Mesendoderm (in vitro differentiated cells): ENCODE measurements at regions not wholly inside any gene's neighbourhood (a gene's known extent, or its start where the extent isn't known, plus 50 kb on each side); places are given as distances from the start of the nearest gene placed in this dataset.
"Not testable (repeated sequence)": the region's sequence is repeated elsewhere in the genome, so short reads cannot be mapped to it uniquely, and the experiment has no call there.

Source experiments
- DNase-seq: peaks from one replicate; pipeline ENCODE4 v3.0.0; 2013
- H2AK5ac ChIP-seq: 2 replicates; pipeline ENCODE4 v1.6.1; 2013; ENCODE audit warnings: low read length, inconsistent platforms
- H2BK120ac ChIP-seq: 2 replicates; pipeline ENCODE4 v1.6.1; 2013; ENCODE audit warnings: low read depth, mild to moderate bottlenecking, low read length, moderate library complexity, mixed read lengths
- H2BK15ac ChIP-seq: replicated peaks from 2 replicates; pipeline ENCODE4 v1.6.1; 2013; ENCODE audit warnings: low read depth, mild to moderate bottlenecking, moderate library complexity
- H2BK5ac ChIP-seq: 2 replicates; pipeline ENCODE4 v1.6.1; 2013; ENCODE audit warnings: low read length, inconsistent platforms
- H3K18ac ChIP-seq: 2 replicates; pipeline ENCODE4 v1.6.1; 2013; ENCODE audit warnings: mild to moderate bottlenecking, low read length, mixed read lengths
- H3K23ac ChIP-seq: one replicate; pipeline ENCODE4 v1.6.1; 2013; ENCODE audit warnings: low read length
- H3K27ac ChIP-seq: 2 replicates; pipeline ENCODE4 v1.5.1; 2013; ENCODE audit warnings: low read depth, mild to moderate bottlenecking, inconsistent platforms, low read length, moderate library complexity
- H3K27me3 ChIP-seq: 2 replicates; pipeline ENCODE4 v1.6.1; 2013; ENCODE audit warnings: low read length, control low read depth, mild to moderate bottlenecking, inconsistent platforms; ENCODE audit not compliant: insufficient read depth, poor library complexity
- H3K36me3 ChIP-seq: 2 replicates; pipeline ENCODE4 v1.6.1; 2013; ENCODE audit warnings: low read length, inconsistent platforms; ENCODE audit not compliant: control insufficient read depth, insufficient read depth
- H3K4ac ChIP-seq: one replicate; pipeline ENCODE4 v1.6.1; 2013; ENCODE audit warnings: low read depth, mild to moderate bottlenecking, low read length, moderate library complexity
- H3K4me1 ChIP-seq: 2 replicates; pipeline ENCODE4 v1.6.1; 2013; ENCODE audit warnings: low read depth, low read length, inconsistent platforms; ENCODE audit not compliant: control insufficient read depth
- H3K4me2 ChIP-seq: 2 replicates; pipeline ENCODE4 v1.6.1; 2013; ENCODE audit warnings: low read length
- H3K4me3 ChIP-seq: 2 replicates; pipeline ENCODE4 v1.5.1; 2013; ENCODE audit warnings: mild to moderate bottlenecking, low read length
- H3K56ac ChIP-seq: one replicate; pipeline ENCODE4 v1.6.1; 2013; ENCODE audit warnings: low read length
- H3K79me1 ChIP-seq: 2 replicates; pipeline ENCODE4 v1.6.1; 2013; ENCODE audit warnings: low read length, inconsistent platforms
- H3K79me2 ChIP-seq: 2 replicates; pipeline ENCODE4 v1.6.1; 2013; ENCODE audit warnings: mild to moderate bottlenecking, low read length; ENCODE audit not compliant: control insufficient read depth, insufficient read depth
- H3K9ac ChIP-seq: 2 replicates; pipeline ENCODE4 v1.6.1; 2013; ENCODE audit warnings: low read length, inconsistent platforms
- H4K5ac ChIP-seq: one replicate; pipeline ENCODE4 v1.6.1; 2013; ENCODE audit warnings: low read length
- H4K8ac ChIP-seq: one replicate; pipeline ENCODE4 v1.6.1; 2013; ENCODE audit warnings: low read depth, mild to moderate bottlenecking, control low read depth, low read length, moderate library complexity
- WGBS: extraction: QIAGEN DNeasy Blood & Tissue Kit; methylation state at CpG from one replicate; pipeline ENCODE4 v1.1.7; 2013; ENCODE audit warnings: low lambda C conversion rate, missing lambda C conversion rate; ENCODE audit not compliant: insufficient coverage; ENCODE audit errors: extremely low coverage; 5-methylcytosine and 5-hydroxymethylcytosine counted together

GRCh38 chr7:9919-10318 lies 182.5 kb upstream of the FAM20C start:
- H3K18ac ChIP-seq, H2BK120ac ChIP-seq, H2BK15ac ChIP-seq, H4K5ac ChIP-seq, H2AK5ac ChIP-seq, H4K8ac ChIP-seq, H3K4me3 ChIP-seq, H3K4me1 ChIP-seq, H3K56ac ChIP-seq, H3K4me2 ChIP-seq, H3K27me3 ChIP-seq, H3K23ac ChIP-seq, DNase-seq, H3K79me2 ChIP-seq, H3K79me1 ChIP-seq, H3K4ac ChIP-seq, H3K27ac ChIP-seq, H2BK5ac ChIP-seq, H3K36me3 ChIP-seq, H3K9ac ChIP-seq: not testable (repeated sequence)
- WGBS, result no CpG with 5 or more reads among the region's 1 CpG

GRCh38 chr7:32565-33280 lies 159.6 kb upstream of the FAM20C start:
- H3K18ac ChIP-seq, H3K56ac ChIP-seq, H3K4me2 ChIP-seq, H3K4me1 ChIP-seq, H3K27me3 ChIP-seq, H2BK15ac ChIP-seq, H3K36me3 ChIP-seq, H4K8ac ChIP-seq, H4K5ac ChIP-seq, H3K79me2 ChIP-seq, DNase-seq, H3K27ac ChIP-seq, H3K4ac ChIP-seq, H3K23ac ChIP-seq, H3K9ac ChIP-seq, H3K4me3 ChIP-seq, H3K79me1 ChIP-seq, H2AK5ac ChIP-seq, H2BK5ac ChIP-seq, H2BK120ac ChIP-seq: not testable (repeated sequence)
- no CpG with 5 or more reads among the region's 20 CpGs for WGBS

GRCh38 chr7:35121-35541 lies 157.2 kb upstream of the FAM20C start:
- not testable (repeated sequence) for H3K4me2 ChIP-seq, H2AK5ac ChIP-seq, H4K5ac ChIP-seq, H2BK120ac ChIP-seq, H3K79me2 ChIP-seq, H3K27ac ChIP-seq, H3K27me3 ChIP-seq, H3K9ac ChIP-seq, H2BK5ac ChIP-seq, H4K8ac ChIP-seq, H3K4me1 ChIP-seq, H2BK15ac ChIP-seq, H3K23ac ChIP-seq, H3K36me3 ChIP-seq, H3K4me3 ChIP-seq, H3K79me1 ChIP-seq, H3K4ac ChIP-seq
- Histone ChIP-seq H3K18ac (peak overlapping the region; percentile 30), H3K56ac (peak overlapping the region; percentile 60)
- peak; percentile 54 for DNase-seq
- WGBS, result no CpG with 5 or more reads among the region's 9 CpGs

GRCh38 chr7:36539-36938 lies 155.8 kb upstream of the FAM20C start:
- not testable (repeated sequence) for H4K8ac ChIP-seq, H2BK5ac ChIP-seq, H2BK120ac ChIP-seq, H3K36me3 ChIP-seq, H3K18ac ChIP-seq, H3K79me2 ChIP-seq, H2AK5ac ChIP-seq, H3K27me3 ChIP-seq, H3K4me2 ChIP-seq, H3K9ac ChIP-seq, H3K23ac ChIP-seq, H3K4me1 ChIP-seq, H3K4me3 ChIP-seq, H3K79me1 ChIP-seq, H3K27ac ChIP-seq, DNase-seq, H2BK15ac ChIP-seq, H4K5ac ChIP-seq, H3K56ac ChIP-seq, H3K4ac ChIP-seq
- WGBS, result no CpG with 5 or more reads among the region's 4 CpGs

GRCh38 chr7:37656-38055 lies 154.7 kb upstream of the FAM20C start:
- H2BK120ac ChIP-seq, H4K8ac ChIP-seq, H3K79me1 ChIP-seq, H2AK5ac ChIP-seq, H2BK15ac ChIP-seq, H3K56ac ChIP-seq, H3K9ac ChIP-seq, H4K5ac ChIP-seq, H3K4me1 ChIP-seq, DNase-seq, H3K23ac ChIP-seq, H3K4me3 ChIP-seq, H3K27me3 ChIP-seq, H2BK5ac ChIP-seq, H3K79me2 ChIP-seq, H3K36me3 ChIP-seq, H3K4ac ChIP-seq, H3K27ac ChIP-seq, H3K4me2 ChIP-seq, H3K18ac ChIP-seq: not testable (repeated sequence)
- WGBS, result no CpG with 5 or more reads among the region's 10 CpGs

GRCh38 chr7:38444-38843 lies 153.9 kb upstream of the FAM20C start:
- no CpG with 5 or more reads among the region's 4 CpGs for WGBS
- H3K27ac ChIP-seq, result not testable (repeated sequence)

More at GRCh38 chr7:38444-38843, 153.9 kb upstream of the FAM20C start:
- H2BK5ac ChIP-seq, H3K18ac ChIP-seq, H4K5ac ChIP-seq, H3K23ac ChIP-seq, DNase-seq, H2BK15ac ChIP-seq, H3K4me3 ChIP-seq, H3K9ac ChIP-seq, H3K4ac ChIP-seq, H3K79me2 ChIP-seq, H3K27me3 ChIP-seq, H4K8ac ChIP-seq, H3K36me3 ChIP-seq, H3K4me2 ChIP-seq, H2AK5ac ChIP-seq, H3K56ac ChIP-seq, H3K4me1 ChIP-seq, H2BK120ac ChIP-seq, H3K79me1 ChIP-seq: not testable (repeated sequence)
